GM23248 (cell line): ENCODE measurements at regions not wholly inside any gene's neighbourhood (a gene's known extent, or its start where the extent isn't known, plus 50 kb on each side); places are given as distances from the start of the nearest gene placed in this dataset.

ENCODE experiments used
- DNase-seq: peaks from one replicate; pipeline ENCODE4 v3.0.0-alpha.2; 2015
- H2AFZ ChIP-seq: fragments of 200-600 bp; sonication (generic); 2 replicates; pipeline ENCODE4 v1.6.1; 2016; ENCODE audit warnings: antibody characterized with exemption
- H3F3A ChIP-seq: fragments of 200-600 bp; sonication (generic); 2 replicates; pipeline ENCODE4 v1.6.1; 2016; ENCODE audit warnings: mild to moderate bottlenecking, antibody characterized with exemption, mixed run types; ENCODE audit not compliant: insufficient read depth
- H3K27ac ChIP-seq: fragments of 200-600 bp; sonication (generic); 2 replicates; pipeline ENCODE4 v1.5.1; 2016; ENCODE audit warnings: mild to moderate bottlenecking
- H3K27me3 ChIP-seq: fragments of 200-600 bp; sonication (generic); replicated peaks from 2 replicates; pipeline ENCODE4 v1.6.1; 2016; ENCODE audit warnings: mild to moderate bottlenecking; ENCODE audit not compliant: insufficient read depth
- H3K36me3 ChIP-seq: fragments of 200-600 bp; sonication (generic); 2 replicates; pipeline ENCODE4 v1.6.1; 2016; ENCODE audit warnings: low read depth, mild to moderate bottlenecking
- H3K4me1 ChIP-seq: fragments of 200-600 bp; sonication (generic); 2 replicates; pipeline ENCODE4 v1.6.1; 2016; ENCODE audit warnings: mild to moderate bottlenecking; ENCODE audit not compliant: insufficient read depth
- H3K4me2 ChIP-seq: fragments of 200-600 bp; sonication (generic); one replicate; pipeline ENCODE4 v1.6.1; 2016; ENCODE audit warnings: mild to moderate bottlenecking; ENCODE audit not compliant: unreplicated experiment
- H3K4me3 ChIP-seq: fragments of 200-600 bp; sonication (generic); 2 replicates; pipeline ENCODE4 v1.5.1; 2016; ENCODE audit warnings: mild to moderate bottlenecking
- H3K79me2 ChIP-seq: fragments of 200-600 bp; sonication (generic); 2 replicates; pipeline ENCODE4 v1.6.1; 2016; ENCODE audit warnings: mild to moderate bottlenecking; ENCODE audit not compliant: insufficient read depth
- H3K9ac ChIP-seq: fragments of 200-600 bp; sonication (generic); 2 replicates; pipeline ENCODE4 v1.6.1; 2016; ENCODE audit warnings: mild to moderate bottlenecking
- H3K9me2 ChIP-seq: fragments of 200-600 bp; sonication (generic); 2 replicates; pipeline ENCODE4 v1.6.1; 2016; ENCODE audit warnings: mixed run types, mild to moderate bottlenecking, moderate library complexity; ENCODE audit not compliant: insufficient read depth
- H3K9me3 ChIP-seq: fragments of 200-600 bp; sonication (generic); one replicate; pipeline ENCODE4 v1.6.1; 2017; ENCODE audit warnings: low read depth
- H4K20me1 ChIP-seq: fragments of 200-600 bp; sonication (generic); 2 replicates; pipeline ENCODE4 v1.6.0; 2016; ENCODE audit not compliant: insufficient read depth
- EZH2 ChIP-seq: fragments of 200-600 bp; sonication (generic); IDR thresholded peaks from 2 replicates; pipeline ENCODE4 v1.6.1; 2018; ENCODE audit warnings: antibody characterized with exemption, mild to moderate bottlenecking; ENCODE audit not compliant: insufficient read depth, poor library complexity, severe bottlenecking
- EZH2phosphoT487 ChIP-seq: fragments of 200-600 bp; sonication (generic); IDR thresholded peaks from 2 replicates; pipeline ENCODE4 v1.6.1; 2018; ENCODE audit warnings: antibody characterized with exemption, moderate library complexity, mild to moderate bottlenecking, low read depth; ENCODE audit not compliant: insufficient read depth
- WGBS, 2 experiments: methylation state at CpG; one replicate each; pipeline ENCODE4 v1.1.6; 2015 to 2017; ENCODE audit warnings: low lambda C conversion rate in 2 of 2, low coverage in 1 of 2; ENCODE audit errors: missing lambda C conversion rate in 2 of 2; 5-methylcytosine and 5-hydroxymethylcytosine counted together
- in situ Hi-C: fragments of 300-500 bp; cut with MboI; formaldehyde crosslinking; loops from 2 replicates; pipeline ENCODE4 v1.15.0; 2020

DNA sequence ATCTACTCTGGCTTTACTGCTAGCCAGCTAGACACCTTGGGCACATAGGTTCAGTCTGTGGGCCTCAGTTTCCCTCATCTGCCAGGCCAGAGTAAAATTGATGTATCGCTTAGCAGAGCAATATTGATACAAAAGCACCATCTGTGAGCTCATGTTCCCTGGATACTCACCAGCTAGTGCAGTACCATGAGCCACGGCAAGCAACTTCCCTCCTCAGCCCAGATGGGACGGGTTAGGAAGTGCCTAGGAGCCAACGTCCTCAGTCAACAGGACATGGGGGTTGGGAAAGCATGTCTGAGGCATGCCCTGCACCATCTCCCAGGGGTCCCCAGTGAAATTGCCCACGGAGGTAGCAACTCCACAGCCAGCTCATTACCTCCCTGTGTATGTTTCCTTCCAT, 258.3 kb downstream of the ANKRD60 start:
- H4K20me1 ChIP-seq = no peaks in the 10 kb centered on the region
- no peaks in the 10 kb centered on the region for H3K36me3 ChIP-seq
- no peaks in the 10 kb centered on the region for H3F3A ChIP-seq
- H3K27ac ChIP-seq = no peak overlapping the region
- no peak overlapping the region for H3K4me2 ChIP-seq
- H3K4me1 ChIP-seq = no peaks in the 10 kb centered on the region
- no peaks in the 10 kb centered on the region for H3K27me3 ChIP-seq
- DNase-seq = no peak
- no peaks in the 10 kb centered on the region for H3K9me3 ChIP-seq
- in situ Hi-C loops = no loop called here
- no peak overlapping the region for H3K4me3 ChIP-seq
- H3K79me2 ChIP-seq = no peaks in the 10 kb centered on the region
- no peak for TF ChIP-seq EZH2phosphoT487
- TF ChIP-seq EZH2 = no peak
- H3K9ac ChIP-seq = no peak overlapping the region
- no peak overlapping the region for H2AFZ ChIP-seq
- no peaks in the 10 kb centered on the region for H3K9me2 ChIP-seq
- 29 to 36% methylated on average over 5 of the region's 5 CpGs for WGBS, 2 experiments

DNA sequence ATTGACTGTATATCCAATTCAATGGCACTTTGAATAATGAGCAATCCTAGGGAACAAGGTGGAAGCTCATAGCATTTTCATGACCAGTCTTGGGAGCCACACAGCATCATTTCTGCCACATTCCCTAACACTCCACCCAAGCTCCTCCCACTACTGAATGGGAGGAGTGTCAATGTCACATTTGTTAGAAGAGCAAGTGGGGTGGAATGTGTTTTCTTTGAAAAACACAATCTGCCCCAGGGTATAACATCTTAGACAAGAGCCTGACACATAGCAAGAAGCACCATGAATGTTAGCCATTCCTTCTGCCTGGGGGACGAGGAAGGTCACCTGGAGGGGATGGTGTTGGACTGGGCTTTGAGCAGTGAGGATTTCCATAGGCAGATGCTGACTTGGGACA, 258.3 kb upstream of the PMEPA1 start:
- Histone ChIP-seq H3K79me2 (no peaks in the 10 kb centered on the region), H3K27ac (no peak overlapping the region), H3K4me1 (peaks cover 7% of the 10 kb centered on the region; the same call in 1 of the 2 replicates), H3K9me2 (no peaks in the 10 kb centered on the region), H3K9ac (no peak overlapping the region), H3K9me3 (no peaks in the 10 kb centered on the region), H2AFZ (no peak overlapping the region), H4K20me1 (no peaks in the 10 kb centered on the region), H3K36me3 (no peaks in the 10 kb centered on the region), H3K4me3 (no peak overlapping the region), H3K27me3 (no peaks in the 10 kb centered on the region), H3F3A (peaks cover 8% of the 10 kb centered on the region; the same call in 1 of the 2 replicates), H3K4me2 (no peak overlapping the region)
- in situ Hi-C loops = no loop called here
- no peak for TF ChIP-seq EZH2
- TF ChIP-seq EZH2phosphoT487 = no peak
- peak; percentile 22 for DNase-seq
- WGBS, 2 experiments = 86 to 95% methylated on average over 1 of the region's 1 CpG

DNA sequence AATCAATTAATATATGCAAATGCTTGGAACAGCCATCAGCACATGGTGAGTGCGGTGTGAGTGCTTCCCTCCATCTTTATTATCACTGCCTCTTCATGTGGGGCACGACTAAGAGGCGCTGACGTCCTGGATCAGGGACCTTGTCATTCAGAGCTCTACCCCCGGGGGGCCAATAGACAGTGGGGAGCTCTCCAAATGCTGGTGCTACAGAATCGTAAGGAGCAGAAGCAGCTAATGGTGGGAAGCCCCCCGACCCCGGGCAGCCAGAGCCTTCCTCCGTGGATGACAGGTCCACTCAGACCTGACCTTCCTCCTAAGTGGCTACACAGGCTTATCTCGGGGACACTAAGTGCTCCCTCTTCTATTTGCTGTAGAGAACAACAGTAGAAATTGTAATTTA, 257.5 kb upstream of the PMEPA1 start:
- in situ Hi-C loops = no loop called here
- Histone ChIP-seq H3K4me1 (peaks cover 7% of the 10 kb centered on the region; the same call in 1 of the 2 replicates), H3K27me3 (no peaks in the 10 kb centered on the region), H3K79me2 (no peaks in the 10 kb centered on the region), H3K4me3 (no peak overlapping the region), H3K9me2 (no peaks in the 10 kb centered on the region), H3K4me2 (no peak overlapping the region), H3F3A (peaks cover 8% of the 10 kb centered on the region; the same call in 1 of the 2 replicates), H3K9ac (no peak overlapping the region), H3K36me3 (no peaks in the 10 kb centered on the region), H4K20me1 (no peaks in the 10 kb centered on the region), H2AFZ (no peak overlapping the region), H3K27ac (no peak overlapping the region), H3K9me3 (no peaks in the 10 kb centered on the region)
- DNase-seq = no peak
- WGBS, 2 experiments = 91 to 92% methylated on average over 10 of the region's 10 CpGs
- TF ChIP-seq EZH2 (no peak), EZH2phosphoT487 (no peak)

DNA sequence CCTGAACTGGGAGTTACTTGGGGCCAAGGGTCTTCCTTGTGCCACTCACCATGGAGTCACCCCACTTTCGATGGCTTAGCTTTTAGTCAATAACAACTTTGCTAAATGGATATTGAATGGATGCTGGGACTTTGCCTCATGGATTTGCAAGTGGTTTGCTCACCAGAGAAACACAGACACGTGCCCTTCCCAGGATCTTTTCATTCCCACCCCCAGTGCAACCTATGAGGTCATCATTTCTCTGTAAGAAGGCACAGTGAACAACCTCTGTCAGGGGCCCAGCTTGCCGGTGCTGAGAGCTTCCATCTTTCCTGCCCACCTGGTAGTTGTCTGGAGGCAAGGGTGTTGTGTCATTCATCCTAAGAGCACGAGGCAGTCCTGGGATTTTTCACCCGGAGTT, 256.8 kb upstream of the PMEPA1 start:
- Histone ChIP-seq H3K9ac (no peak overlapping the region), H3K27ac (no peak overlapping the region), H3K4me3 (no peak overlapping the region), H2AFZ (no peak overlapping the region), H3K4me1 (peaks cover 7% of the 10 kb centered on the region; the same call in 1 of the 2 replicates), H3K9me2 (no peaks in the 10 kb centered on the region), H4K20me1 (no peaks in the 10 kb centered on the region), H3K9me3 (no peaks in the 10 kb centered on the region), H3K79me2 (no peaks in the 10 kb centered on the region), H3K36me3 (no peaks in the 10 kb centered on the region), H3K4me2 (no peak overlapping the region), H3F3A (peaks cover 8% of the 10 kb centered on the region; the same call in 1 of the 2 replicates), H3K27me3 (no peaks in the 10 kb centered on the region)
- DNase-seq = peak; percentile 45
- WGBS, 2 experiments = 75 to 78% methylated on average over 5 of the region's 5 CpGs
- in situ Hi-C loops = no loop called here
- TF ChIP-seq EZH2 = no peak
- no peak for TF ChIP-seq EZH2phosphoT487

DNA sequence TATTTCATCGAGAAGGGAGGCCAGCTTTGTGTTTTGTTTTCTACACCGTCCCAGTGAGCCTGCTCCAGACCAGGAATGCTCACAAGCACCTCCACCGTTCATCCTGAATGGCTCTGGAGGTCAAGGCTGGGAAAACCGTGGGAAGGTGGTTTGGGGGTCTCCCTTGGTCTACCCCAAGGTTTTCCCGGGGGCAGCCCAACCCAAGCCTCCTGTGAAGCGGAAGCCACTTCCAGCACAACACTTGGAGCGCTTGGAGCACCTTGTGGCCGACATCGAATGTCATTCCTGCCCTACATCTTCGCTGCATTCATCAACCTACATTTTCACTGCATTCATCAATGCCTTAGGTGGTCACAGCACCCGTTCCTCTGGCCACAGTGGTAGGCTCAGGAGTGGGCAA, 255.6 kb upstream of the PMEPA1 start:
- peaks cover 7% of the 10 kb centered on the region; the same call in 1 of the 2 replicates for H3K4me1 ChIP-seq
- no peak for DNase-seq
- H3K9ac ChIP-seq = no peak overlapping the region
- H3K36me3 ChIP-seq = no peaks in the 10 kb centered on the region
- peaks cover 8% of the 10 kb centered on the region; the same call in 1 of the 2 replicates for H3F3A ChIP-seq
- no peak overlapping the region for H3K27ac ChIP-seq
- no peak overlapping the region for H2AFZ ChIP-seq
- no peaks in the 10 kb centered on the region for H3K9me2 ChIP-seq
- no peaks in the 10 kb centered on the region for H4K20me1 ChIP-seq
- 81 to 82% methylated on average over 11 of the region's 11 CpGs for WGBS, 2 experiments
- no peak overlapping the region for H3K4me3 ChIP-seq
- H3K79me2 ChIP-seq = no peaks in the 10 kb centered on the region
- no peak for TF ChIP-seq EZH2phosphoT487
- TF ChIP-seq EZH2 = no peak
- H3K9me3 ChIP-seq = no peaks in the 10 kb centered on the region
- no peak overlapping the region for H3K4me2 ChIP-seq
- in situ Hi-C loops = no loop called here
- no peaks in the 10 kb centered on the region for H3K27me3 ChIP-seq
